Hepatocyte (in vitro differentiated cells): ENCODE measurements at regions not wholly inside any gene's neighbourhood (a gene's known extent, or its start where the extent isn't known, plus 50 kb on each side); places are given as distances from the start of the nearest gene placed in this dataset.
"Not testable (repeated sequence)": the region's sequence is repeated elsewhere in the genome, so short reads cannot be mapped to it uniquely, and the experiment has no call there.

Experiments
- CTCF ChIP-seq: fragments of 200-600 bp; sonication (generic); IDR thresholded peaks from 2 replicates; pipeline ENCODE4 v1.5.1; 2016; ENCODE audit warnings: antibody characterized with exemption, mild to moderate bottlenecking; ENCODE audit not compliant: poor library complexity
- EZH2 ChIP-seq: fragments of 200-600 bp; sonication (generic); IDR thresholded peaks from 2 replicates; pipeline ENCODE4 v1.6.1; 2016; ENCODE audit warnings: antibody characterized with exemption, mild to moderate bottlenecking, borderline replicate concordance
- EZH2phosphoT487 ChIP-seq: fragments of 200-600 bp; sonication (generic); IDR thresholded peaks from one replicate; pipeline ENCODE4 v1.6.1; 2018; ENCODE audit warnings: antibody characterized with exemption, mild to moderate bottlenecking, low read depth, moderate library complexity; ENCODE audit not compliant: unreplicated experiment, severe bottlenecking

- peak; percentile 90 for TF ChIP-seq CTCF
- TF ChIP-seq EZH2, EZH2phosphoT487: not testable (repeated sequence)
These were observed 135.1 kb downstream of the FAM53A start for GRCh38 chr4:1548827-1549637.
